PC-3 (cell line): ENCODE measurements at regions not wholly inside any gene's neighbourhood (a gene's known extent, or its start where the extent isn't known, plus 50 kb on each side); places are given as distances from the start of the nearest gene placed in this dataset.

Source experiments
- ATAC-seq: fragments of 200-7000 bp; cut with Tn5 transposase; 2 replicates; pipeline ENCODE4 v1.9.1; 2020; ENCODE audit warnings: mild to moderate bottlenecking, moderate library complexity
- BruUV-seq: library from RNA; stranded (reverse); fragments of 400-500 nt; replicated peaks from 2 replicates; lab custom pipeline; 2021; lab: Mats Ljungman, UMichigan
- CTCF ChIA-PET: fragments of 300-600 bp; sonication (Branson Sonifier 250); formaldehyde crosslinking; loops from one replicate; lab custom pipeline; 2022; ENCODE audit warnings: antibody characterized with exemption; lab: Charles Lee
- POLR2A ChIA-PET: fragments of 300-600 bp; sonication (Branson Sonifier 250); formaldehyde crosslinking; loops from one replicate; lab custom pipeline; 2022; ENCODE audit warnings: antibody characterized with exemption; ENCODE audit not compliant: unreplicated experiment; lab: Charles Lee
- DNase-seq: peaks from one replicate; pipeline ENCODE4 v3.0.0-alpha.2; 2015
- H2AFZ ChIP-seq: fragments of 300-600 bp; sonication (generic); 2 replicates; pipeline ENCODE4 v1.6.0; 2016; ENCODE audit warnings: antibody characterized with exemption, low read length
- H3F3A ChIP-seq: fragments of 300-600 bp; sonication (generic); one replicate; pipeline ENCODE4 v1.6.0; 2017; ENCODE audit warnings: antibody characterized with exemption, low read length, control low read depth, mild to moderate bottlenecking; ENCODE audit not compliant: unreplicated experiment
- H3K27ac ChIP-seq: fragments of 300-600 bp; sonication (generic); 2 replicates; pipeline ENCODE4 v1.5.1; 2016; ENCODE audit warnings: mild to moderate bottlenecking, low read length
- H3K27me3 ChIP-seq: fragments of 300-600 bp; sonication (generic); 2 replicates; pipeline ENCODE4 v1.6.1; 2016; ENCODE audit warnings: low read length, mixed read lengths
- H3K36me3 ChIP-seq: fragments of 300-600 bp; sonication (generic); 2 replicates; pipeline ENCODE4 v1.6.1; 2016; ENCODE audit warnings: low read depth, mixed run types, low read length, mixed read lengths
- H3K4me1 ChIP-seq: fragments of 300-600 bp; sonication (generic); 2 replicates; pipeline ENCODE4 v1.5.1; 2016; ENCODE audit warnings: low read length; ENCODE audit not compliant: insufficient read depth
- H3K4me2 ChIP-seq: fragments of 300-600 bp; sonication (generic); 2 replicates; pipeline ENCODE4 v1.6.0; 2016; ENCODE audit warnings: low read length
- H3K4me3 ChIP-seq: fragments of 300-600 bp; sonication (generic); 2 replicates; pipeline ENCODE4 v1.5.1; 2016; ENCODE audit warnings: mild to moderate bottlenecking, low read length, mixed read lengths
- H3K79me2 ChIP-seq: fragments of 300-600 bp; sonication (generic); 2 replicates; pipeline ENCODE4 v1.6.1; 2017; ENCODE audit warnings: low read length, mixed read lengths
- H3K9ac ChIP-seq: fragments of 300-600 bp; sonication (generic); 2 replicates; pipeline ENCODE4 v1.6.0; 2016; ENCODE audit warnings: mild to moderate bottlenecking, low read length
- H3K9me2 ChIP-seq: fragments of 300-600 bp; sonication (generic); replicated peaks from 2 replicates; pipeline ENCODE4 v1.6.1; 2016; ENCODE audit warnings: mixed run types, low read length, mixed read lengths
- H3K9me3 ChIP-seq: fragments of 300-600 bp; sonication (generic); 2 replicates; pipeline ENCODE4 v1.6.1; 2016; ENCODE audit warnings: low read length, mixed read lengths
- H4K20me1 ChIP-seq: fragments of 300-600 bp; sonication (generic); 2 replicates; pipeline ENCODE4 v1.6.1; 2016; ENCODE audit warnings: low read length, mixed read lengths
- CTCF ChIP-seq: fragments of 300-600 bp; sonication (generic); conservative IDR thresholded peaks from 2 replicates; pipeline ENCODE4 v1.5.1; 2017; ENCODE audit warnings: antibody characterized with exemption, low read depth, mild to moderate bottlenecking, low read length
- EZH2 ChIP-seq: fragments of 300-600 bp; sonication (generic); IDR thresholded peaks from one replicate; pipeline ENCODE4 v1.6.1; 2017; ENCODE audit warnings: antibody characterized with exemption, mild to moderate bottlenecking, low read length; ENCODE audit not compliant: unreplicated experiment
- EZH2phosphoT487 ChIP-seq: fragments of 300-600 bp; sonication (generic); IDR thresholded peaks from 2 replicates; pipeline ENCODE4 v1.6.1; 2018; ENCODE audit warnings: mild to moderate bottlenecking, antibody characterized with exemption, low read length, borderline replicate concordance
- intact Hi-C: fragments of 100-400 bp; cut with micrococcal nuclease; formaldehyde crosslinking; loops from 2 replicates; pipeline ENCODE4 v1.9.0; 2023

- ChIA-PET POLR2A (no interaction called here), CTCF (no interaction called here)
- Histone ChIP-seq H2AFZ (no peak overlapping the region), H3K27ac (no peak overlapping the region), H3K79me2 (no peaks in the 10 kb centered on the region), H3K4me3 (no peak overlapping the region), H3K4me1 (no peaks in the 10 kb centered on the region), H3K9me2 (no peaks in the 10 kb centered on the region), H3K9me3 (no peaks in the 10 kb centered on the region), H3K27me3 (peaks cover 67% of the 10 kb centered on the region), H3F3A (no peaks in the 10 kb centered on the region), H3K36me3 (no peaks in the 10 kb centered on the region), H3K9ac (no peak overlapping the region), H3K4me2 (no peak overlapping the region), H4K20me1 (no peaks in the 10 kb centered on the region)
- BruUV-seq = no TSS peak
- DNase-seq (no peak), ATAC-seq (no peak)
- TF ChIP-seq EZH2phosphoT487 = no peak
- no peak for TF ChIP-seq CTCF
- TF ChIP-seq EZH2 = no peak
- intact Hi-C loops = no loop called here
Observed at GRCh38 chr17:15023589-15024336, 241.4 kb downstream of the PMP22 start.

GRCh38 chr17:15019158-15019557 lies 246.0 kb downstream of the PMP22 start:
- Histone ChIP-seq H3K4me2 (no peak overlapping the region), H3K9ac (no peak overlapping the region), H3K36me3 (no peaks in the 10 kb centered on the region), H3K27me3 (peaks cover 71% of the 10 kb centered on the region), H3K79me2 (no peaks in the 10 kb centered on the region), H3K9me2 (no peaks in the 10 kb centered on the region), H3F3A (no peaks in the 10 kb centered on the region), H3K4me3 (no peak overlapping the region), H4K20me1 (no peaks in the 10 kb centered on the region), H3K9me3 (no peaks in the 10 kb centered on the region), H3K27ac (no peak overlapping the region), H2AFZ (no peak overlapping the region), H3K4me1 (no peaks in the 10 kb centered on the region)
- DNase-seq (no peak), ATAC-seq (no peak)
- intact Hi-C loops = no loop called here
- ChIA-PET CTCF (no interaction called here), POLR2A (no interaction called here)
- TF ChIP-seq CTCF (no peak), EZH2phosphoT487 (no peak), EZH2 (no peak)
- BruUV-seq = no TSS peak

GRCh38 chr17:15012351-15012980 lies 252.7 kb downstream of the PMP22 start:
- ChIA-PET POLR2A (no interaction called here), CTCF (no interaction called here)
- Histone ChIP-seq H3K9me3 (no peaks in the 10 kb centered on the region), H3K4me2 (no peak overlapping the region), H3K9me2 (no peaks in the 10 kb centered on the region), H3K9ac (no peak overlapping the region), H3K27ac (no peak overlapping the region), H4K20me1 (no peaks in the 10 kb centered on the region), H3K4me3 (no peak overlapping the region), H3K79me2 (no peaks in the 10 kb centered on the region), H3F3A (no peaks in the 10 kb centered on the region), H3K27me3 (peaks cover 52% of the 10 kb centered on the region), H2AFZ (no peak overlapping the region), H3K36me3 (no peaks in the 10 kb centered on the region), H3K4me1 (no peaks in the 10 kb centered on the region)
- ATAC-seq (no peak), DNase-seq (no peak)
- no TSS peak for BruUV-seq
- intact Hi-C loops = no loop called here
- TF ChIP-seq CTCF (no peak), EZH2phosphoT487 (no peak), EZH2 (no peak)
